HEK293 (cell line): ENCODE measurements at regions not wholly inside any gene's neighbourhood (a gene's known extent, or its start where the extent isn't known, plus 50 kb on each side); places are given as distances from the start of the nearest gene placed in this dataset.

Source experiments
- CTCF ChIA-PET: fragments of 350-600 bp; formaldehyde crosslinking; extraction: SDS; loops from one replicate; lab custom pipeline; 2021; ENCODE audit warnings: antibody characterized with exemption; lab: Yijun Ruan, JAX
- POLR2A ChIA-PET: fragments of 300-600 bp; formaldehyde crosslinking; extraction: SDS; loops from one replicate; lab custom pipeline; 2020; ENCODE audit warnings: antibody characterized with exemption, inconsistent platforms; lab: Yijun Ruan, JAX
- H3K27ac ChIP-seq: fragments of 200-500 bp; sonication (Bioruptor generic); 2 replicates; pipeline ENCODE4 v1.5.1; 2014; ENCODE audit warnings: low read depth, low read length, control low read depth, inconsistent platforms; ENCODE audit errors: extremely low read depth
- H3K36me3 ChIP-seq, 2 experiments: fragments of 200-500 bp in 1 of 2; sonication (Bioruptor generic) in 1 of 2; 1 replicate in 1 of 2; 2 replicates in 1 of 2; pipeline ENCODE4 v1.5.1; 2014 to 2017; ENCODE audit warnings: inconsistent platforms in 2 of 2, low read length in 2 of 2; ENCODE audit not compliant: control insufficient read depth in 2 of 2, insufficient read depth in 1 of 2
- H3K4me1 ChIP-seq: fragments of 200-500 bp; sonication (Bioruptor generic); 2 replicates; pipeline ENCODE4 v1.5.1; 2014; ENCODE audit warnings: mild to moderate bottlenecking, low read length, inconsistent platforms; ENCODE audit not compliant: control insufficient read depth, insufficient read depth
- H3K4me3 ChIP-seq: 2 replicates; pipeline ENCODE4 v1.5.1; 2011; ENCODE audit warnings: low read depth, mild to moderate bottlenecking, control low read depth, low read length, moderate library complexity
- H3K9me3 ChIP-seq: fragments of 200-500 bp; sonication (Bioruptor generic); 2 replicates; pipeline ENCODE4 v1.5.1; 2014; ENCODE audit warnings: low read depth, low read length, inconsistent platforms; ENCODE audit not compliant: control insufficient read depth, insufficient read depth
- BCL11B ChIP-seq: fragments of 450-650 bp; formaldehyde crosslinking; IDR thresholded peaks from 2 replicates; pipeline ENCODE4 v1.5.1; 2016; ENCODE audit warnings: low read depth, missing biosample characterization, missing genetic modification characterization
- BCL6B ChIP-seq: fragments of 450-650 bp; formaldehyde crosslinking; IDR thresholded peaks from 2 replicates; pipeline ENCODE4 v1.5.1; 2017; ENCODE audit warnings: missing biosample characterization, missing genetic modification characterization
- PRDM6 ChIP-seq: fragments of 450-650 bp; formaldehyde crosslinking; IDR thresholded peaks from 2 replicates; pipeline ENCODE4 v1.5.1; 2017; ENCODE audit warnings: missing biosample characterization, missing genetic modification characterization
- SALL2 ChIP-seq: fragments of 450-650 bp; formaldehyde crosslinking; IDR thresholded peaks from 2 replicates; pipeline ENCODE4 v1.5.0; 2017; ENCODE audit warnings: missing biosample characterization, mild to moderate bottlenecking, missing genetic modification characterization, borderline replicate concordance
- TCF7L2 ChIP-seq: IDR thresholded peaks from 2 replicates; pipeline ENCODE4 v1.6.1; 2011; ENCODE audit warnings: low read depth, mild to moderate bottlenecking, inconsistent platforms, low read length, moderate library complexity, borderline replicate concordance
- ZBTB44 ChIP-seq: fragments of 450-650 bp; IDR thresholded peaks from 2 replicates; pipeline ENCODE4 v1.5.1; 2018; ENCODE audit warnings: missing biosample characterization, mild to moderate bottlenecking, missing genetic modification characterization
- ZBTB7A ChIP-seq: fragments of 450-650 bp; formaldehyde crosslinking; IDR thresholded peaks from 2 replicates; pipeline ENCODE4 v1.5.1; 2016; ENCODE audit warnings: low read depth, missing biosample characterization, missing genetic modification characterization
- ZNF248 ChIP-seq: fragments of 450-650 bp; formaldehyde crosslinking; IDR thresholded peaks from 2 replicates; pipeline ENCODE4 v1.5.1; 2017; ENCODE audit warnings: missing biosample characterization, missing genetic modification characterization
- ZNF274 ChIP-seq, 2 experiments: fragments of 200-500 bp in 1 of 2; fragments of 450-650 bp in 1 of 2; sonication (Bioruptor generic) in 1 of 2; formaldehyde crosslinking in 1 of 2; IDR thresholded peaks; 2 replicates each; pipeline versions ENCODE4 v1.5.1 to v1.6.1; 2014 to 2016; ENCODE audit warnings: borderline replicate concordance in 1 of 2, inconsistent platforms in 1 of 2, low read length in 1 of 2, missing biosample characterization in 1 of 2, missing genetic modification characterization in 1 of 2
- ZNF280C ChIP-seq: fragments of 450-650 bp; formaldehyde crosslinking; IDR thresholded peaks from 2 replicates; pipeline ENCODE4 v1.5.1; 2016; ENCODE audit warnings: missing biosample characterization, missing genetic modification characterization
- ZNF311 ChIP-seq: fragments of 450-650 bp; formaldehyde crosslinking; IDR thresholded peaks from 2 replicates; pipeline ENCODE4 v1.5.1; 2017; ENCODE audit warnings: missing biosample characterization, missing genetic modification characterization, borderline replicate concordance
- ZNF449 ChIP-seq: fragments of 450-650 bp; formaldehyde crosslinking; IDR thresholded peaks from 2 replicates; pipeline ENCODE4 v1.5.1; 2017; ENCODE audit warnings: missing biosample characterization, mild to moderate bottlenecking, missing genetic modification characterization, moderate library complexity
- ZNF555 ChIP-seq: fragments of 450-650 bp; formaldehyde crosslinking; conservative IDR thresholded peaks from 2 replicates; pipeline ENCODE4 v1.5.1; 2017; ENCODE audit warnings: missing biosample characterization, mild to moderate bottlenecking, missing genetic modification characterization, inconsistent platforms
- ZNF558 ChIP-seq: fragments of 450-650 bp; formaldehyde crosslinking; IDR thresholded peaks from 2 replicates; pipeline ENCODE4 v1.5.1; 2016; ENCODE audit warnings: missing biosample characterization, missing genetic modification characterization
- ZNF561 ChIP-seq: fragments of 450-650 bp; IDR thresholded peaks from 2 replicates; pipeline ENCODE4 v1.5.1; 2018; ENCODE audit warnings: missing biosample characterization, missing genetic modification characterization, borderline replicate concordance
- ZNF600 ChIP-seq: fragments of 450-650 bp; formaldehyde crosslinking; IDR thresholded peaks from 2 replicates; pipeline ENCODE4 v1.5.1; 2016; ENCODE audit warnings: missing biosample characterization, missing genetic modification characterization
- ZNF692 ChIP-seq: fragments of 450-650 bp; formaldehyde crosslinking; IDR thresholded peaks from 2 replicates; pipeline ENCODE4 v1.5.1; 2016; ENCODE audit warnings: missing biosample characterization, missing genetic modification characterization
- ZNF701 ChIP-seq: fragments of 450-650 bp; formaldehyde crosslinking; IDR thresholded peaks from 2 replicates; pipeline ENCODE4 v1.5.1; 2016; ENCODE audit warnings: missing biosample characterization, missing genetic modification characterization
- ZNF792 ChIP-seq: fragments of 450-650 bp; formaldehyde crosslinking; IDR thresholded peaks from 2 replicates; pipeline ENCODE4 v1.5.1; 2016; ENCODE audit warnings: missing biosample characterization, missing genetic modification characterization

GRCh38 chr6:12356431-12356830 lies 66.3 kb downstream of the EDN1 start:
- no peak overlapping the region for H3K4me3 ChIP-seq
- peaks cover 2% of the 10 kb centered on the region; the same call in 1 of the 2 replicates for H3K4me1 ChIP-seq
- H3K27ac ChIP-seq, result no peak overlapping the region
- POLR2A ChIA-PET, result no interaction called here
- TF ChIP-seq BCL11B (tag by site-specific recombination) (no peak), ZNF600 (tag by site-specific recombination) (no peak), SALL2 (tag by site-specific recombination) (no peak), ZNF701 (tag by site-specific recombination) (no peak), TCF7L2 (no peak), ZNF792 (tag by site-specific recombination) (no peak), ZNF561 (tag by site-specific recombination) (no peak), ZNF274 (IDR thresholded peaks at IDR 0.05; ENCODE audit: low read length) (no peak), ZNF274 (tag by site-specific recombination; IDR thresholded peaks at IDR 0.05; ENCODE audit: borderline replicate concordance) (no peak), ZNF555 (no peak), ZBTB7A (no peak), ZNF248 (tag by site-specific recombination) (no peak)
- CTCF ChIA-PET, result interaction anchor here (1.3 kb wide), 1 partner anchor 13 kb away, joined by 3 read pairs; no protein-coding TSS in a partner anchor
- no peaks in the 10 kb centered on the region for H3K36me3 ChIP-seq
- no peaks in the 10 kb centered on the region for H3K9me3 ChIP-seq

GRCh38 chr6:12356983-12357972 lies 67.1 kb downstream of the EDN1 start:
- H3K4me3 ChIP-seq, result no peak overlapping the region
- H3K4me1 ChIP-seq, result peaks cover 2% of the 10 kb centered on the region; the same call in 1 of the 2 replicates
- no peaks in the 10 kb centered on the region for H3K36me3 ChIP-seq
- ChIA-PET POLR2A (no interaction called here), CTCF (no interaction called here)
- H3K27ac ChIP-seq, result no peak overlapping the region
- H3K9me3 ChIP-seq, result no peaks in the 10 kb centered on the region
- TF ChIP-seq ZNF558 (tag by site-specific recombination), result no peak
- no peak for TF ChIP-seq ZNF449
- TF ChIP-seq ZBTB44, result no peak
- no peak for TF ChIP-seq ZNF280C (tag by site-specific recombination)
- no peak for TF ChIP-seq PRDM6 (tag by site-specific recombination)
- TF ChIP-seq BCL6B (tag by site-specific recombination), result no peak
- TF ChIP-seq ZNF311, result no peak
- no peak for TF ChIP-seq ZNF692 (tag by site-specific recombination)
